Suprapubic skin (tissue), 3 donors: ENCODE measurements at regions not wholly inside any gene's neighbourhood (a gene's known extent, or its start where the extent isn't known, plus 50 kb on each side); places are given as distances from the start of the nearest gene placed in this dataset.
"Not testable (repeated sequence)": the region's sequence is repeated elsewhere in the genome, so short reads cannot be mapped to it uniquely, and the experiment has no call there.

Source experiments
- CTCF ChIP-seq, 2 donors: fragments of 200-600 bp in 1 of 2; fragments of 450-650 bp in 1 of 2; sonication (generic) in 1 of 2; IDR thresholded peaks; one replicate each; pipeline ENCODE4 v1.5.1; 2016 to 2019; ENCODE audit warnings: antibody characterized with exemption in 2 of 2, mild to moderate bottlenecking in 1 of 2, moderate library complexity in 1 of 2
- POLR2A ChIP-seq, 2 donors: fragments of 450-650 bp; IDR thresholded peaks; one replicate each; pipeline ENCODE4 v1.6.1; 2017; ENCODE audit warnings: antibody characterized with exemption in 2 of 2, mild to moderate bottlenecking in 2 of 2, moderate library complexity in 2 of 2

DNA sequence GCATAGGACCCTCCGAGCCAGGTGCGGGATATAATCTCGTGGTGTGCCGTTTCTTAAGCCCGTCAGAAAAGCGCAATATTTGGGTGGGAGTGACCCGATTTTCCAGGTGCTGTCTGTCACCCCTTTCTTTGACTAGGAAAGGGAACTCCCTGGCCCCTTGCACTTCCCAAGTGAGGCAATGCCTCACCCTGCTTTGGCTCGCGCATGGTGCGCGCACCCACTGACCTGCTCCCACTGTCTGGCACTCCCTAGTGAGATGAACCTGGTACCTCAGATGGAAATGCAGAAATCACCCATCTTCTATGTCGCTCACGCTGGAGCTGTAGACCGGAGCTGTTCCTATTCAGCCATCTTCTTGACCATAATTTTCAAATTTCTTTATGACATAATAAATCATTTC is 122.1 kb downstream of the XPNPEP1 start:
- not testable (repeated sequence) for TF ChIP-seq CTCF, POLR2A (IDR thresholded peaks at IDR 0.05)
